GM12891 (cell line): ENCODE measurements at regions not wholly inside any gene's neighbourhood (a gene's known extent, or its start where the extent isn't known, plus 50 kb on each side); places are given as distances from the start of the nearest gene placed in this dataset.

Experiments used
- POLR2A ChIP-seq: IDR thresholded peaks from 2 replicates; pipeline ENCODE4 v1.6.1; 2011; ENCODE audit warnings: low read depth, low read length, control low read depth
- POLR2AphosphoS5 ChIP-seq: IDR thresholded peaks from 2 replicates; pipeline ENCODE4 v1.6.1; 2011; ENCODE audit warnings: low read depth, low read length, control low read depth
- SPI1 ChIP-seq: IDR thresholded peaks from 2 replicates; pipeline ENCODE4 v1.6.1; 2011; ENCODE audit warnings: low read depth, low read length, control low read depth

DNA sequence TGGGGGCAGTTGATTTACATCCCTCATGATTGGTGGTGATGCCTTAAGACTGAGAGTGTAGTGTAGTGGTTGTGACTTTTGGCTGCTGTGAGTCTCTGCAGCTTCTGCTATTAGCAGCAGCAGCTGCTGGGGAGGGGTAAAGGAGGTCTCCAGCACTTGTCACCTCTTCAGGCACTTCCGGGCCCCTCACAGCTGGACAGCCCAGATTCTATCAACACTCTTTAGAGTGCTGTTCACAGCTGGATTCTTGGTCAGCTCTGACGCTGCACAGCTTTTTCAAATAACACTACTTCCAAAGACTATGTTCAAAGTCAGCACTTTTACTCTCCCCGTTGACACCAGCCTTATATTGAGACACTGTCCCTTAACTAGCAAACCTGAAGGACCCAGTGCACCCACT is 396.0 kb downstream of the MEIS1 start:
- TF ChIP-seq POLR2AphosphoS5 = no peak
- no peak for TF ChIP-seq POLR2A
- TF ChIP-seq SPI1 = no peak
